Smooth muscle cell (in vitro differentiated cells): ENCODE measurements at regions not wholly inside any gene's neighbourhood (a gene's known extent, or its start where the extent isn't known, plus 50 kb on each side); places are given as distances from the start of the nearest gene placed in this dataset.

Source experiments
- DNase-seq: peaks from one replicate; lab custom pipeline; 2025; ENCODE audit not compliant: unreplicated experiment; lab: John Stamatoyannopoulos, UW
- H2AFZ ChIP-seq: fragments of 200-600 bp; sonication (generic); 2 replicates; pipeline ENCODE4 v1.6.0; 2016; ENCODE audit warnings: antibody characterized with exemption, low read depth, mild to moderate bottlenecking
- H3F3A ChIP-seq: fragments of 200-600 bp; sonication (generic); 2 replicates; pipeline ENCODE4 v1.6.0; 2017; ENCODE audit warnings: antibody characterized with exemption, low read depth
- H3K27ac ChIP-seq: fragments of 200-600 bp; sonication (generic); 2 replicates; pipeline ENCODE4 v1.5.1; 2016; ENCODE audit warnings: low read depth, mild to moderate bottlenecking
- H3K27me3 ChIP-seq: fragments of 200-600 bp; sonication (generic); 2 replicates; pipeline ENCODE4 v1.6.1; 2016; ENCODE audit warnings: low read depth, mild to moderate bottlenecking
- H3K36me3 ChIP-seq: fragments of 200-600 bp; sonication (generic); 2 replicates; pipeline ENCODE4 v1.5.1; 2016; ENCODE audit warnings: low read depth
- H3K4me1 ChIP-seq: fragments of 200-600 bp; sonication (generic); 2 replicates; pipeline ENCODE4 v1.5.1; 2016; ENCODE audit warnings: low read depth
- H3K4me2 ChIP-seq: fragments of 200-600 bp; sonication (generic); 2 replicates; pipeline ENCODE4 v1.6.0; 2016; ENCODE audit warnings: mild to moderate bottlenecking
- H3K4me3 ChIP-seq: fragments of 200-600 bp; sonication (generic); 2 replicates; pipeline ENCODE4 v1.5.1; 2016; ENCODE audit warnings: mild to moderate bottlenecking
- H3K79me2 ChIP-seq: fragments of 200-600 bp; sonication (generic); 2 replicates; pipeline ENCODE4 v1.6.0; 2016; ENCODE audit warnings: low read depth, mild to moderate bottlenecking
- H3K9ac ChIP-seq: fragments of 200-600 bp; sonication (generic); 2 replicates; pipeline ENCODE4 v1.6.0; 2016; ENCODE audit warnings: low read depth
- H3K9me3 ChIP-seq: fragments of 200-600 bp; sonication (generic); replicated peaks from 2 replicates; pipeline ENCODE4 v1.5.1; 2016; ENCODE audit warnings: low read depth
- H4K20me1 ChIP-seq: fragments of 200-600 bp; sonication (generic); 2 replicates; pipeline ENCODE4 v1.6.0; 2016; ENCODE audit warnings: low read depth
- WGBS: methylation state at CpG from one replicate; pipeline ENCODE4 v1.1.7; 2016; ENCODE audit warnings: low lambda C conversion rate; 5-methylcytosine and 5-hydroxymethylcytosine counted together
- TF ChIP-seq, protein P1 (sequence below): fragments of 200-600 bp; sonication (generic); IDR thresholded peaks from 2 replicates; pipeline ENCODE4 v1.5.1; 2017; ENCODE audit warnings: borderline replicate concordance, mild to moderate bottlenecking, antibody characterized with exemption; ENCODE audit not compliant: insufficient read depth, poor library complexity, severe bottlenecking

DNA sequence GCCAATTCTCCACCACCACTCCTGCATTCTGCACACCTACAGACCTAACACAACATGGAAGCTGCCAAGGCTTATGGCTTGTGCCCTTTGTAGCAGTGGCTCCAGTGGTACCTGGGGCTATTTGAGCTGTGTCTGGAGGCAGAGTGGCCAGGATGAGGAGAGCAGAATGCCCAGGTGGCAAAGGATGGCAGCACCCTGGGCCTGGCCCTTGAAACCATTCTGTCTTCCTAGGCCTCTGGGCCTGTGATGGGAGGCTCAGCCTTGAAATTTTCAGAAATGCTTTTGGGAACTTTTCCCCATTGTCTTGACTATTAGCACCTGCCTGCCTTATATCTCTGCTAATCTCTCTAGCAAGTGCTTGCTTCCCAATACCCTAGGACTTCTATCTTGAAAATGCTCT lies 241.7 kb downstream of the TMEM167A start:
- Histone ChIP-seq H3K27ac (no peak overlapping the region), H3K4me1 (no peaks in the 10 kb centered on the region), H3K4me3 (no peak overlapping the region), H2AFZ (no peak overlapping the region), H3K4me2 (no peak overlapping the region), H4K20me1 (no peaks in the 10 kb centered on the region), H3K36me3 (no peaks in the 10 kb centered on the region), H3K9ac (no peak overlapping the region), H3F3A (peaks cover 7% of the 10 kb centered on the region), H3K27me3 (no peaks in the 10 kb centered on the region), H3K9me3 (no peaks in the 10 kb centered on the region), H3K79me2 (no peaks in the 10 kb centered on the region)
- TF ChIP-seq, protein P1, sequence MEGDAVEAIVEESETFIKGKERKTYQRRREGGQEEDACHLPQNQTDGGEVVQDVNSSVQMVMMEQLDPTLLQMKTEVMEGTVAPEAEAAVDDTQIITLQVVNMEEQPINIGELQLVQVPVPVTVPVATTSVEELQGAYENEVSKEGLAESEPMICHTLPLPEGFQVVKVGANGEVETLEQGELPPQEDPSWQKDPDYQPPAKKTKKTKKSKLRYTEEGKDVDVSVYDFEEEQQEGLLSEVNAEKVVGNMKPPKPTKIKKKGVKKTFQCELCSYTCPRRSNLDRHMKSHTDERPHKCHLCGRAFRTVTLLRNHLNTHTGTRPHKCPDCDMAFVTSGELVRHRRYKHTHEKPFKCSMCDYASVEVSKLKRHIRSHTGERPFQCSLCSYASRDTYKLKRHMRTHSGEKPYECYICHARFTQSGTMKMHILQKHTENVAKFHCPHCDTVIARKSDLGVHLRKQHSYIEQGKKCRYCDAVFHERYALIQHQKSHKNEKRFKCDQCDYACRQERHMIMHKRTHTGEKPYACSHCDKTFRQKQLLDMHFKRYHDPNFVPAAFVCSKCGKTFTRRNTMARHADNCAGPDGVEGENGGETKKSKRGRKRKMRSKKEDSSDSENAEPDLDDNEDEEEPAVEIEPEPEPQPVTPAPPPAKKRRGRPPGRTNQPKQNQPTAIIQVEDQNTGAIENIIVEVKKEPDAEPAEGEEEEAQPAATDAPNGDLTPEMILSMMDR, result no peak
- no peak for DNase-seq

DNA sequence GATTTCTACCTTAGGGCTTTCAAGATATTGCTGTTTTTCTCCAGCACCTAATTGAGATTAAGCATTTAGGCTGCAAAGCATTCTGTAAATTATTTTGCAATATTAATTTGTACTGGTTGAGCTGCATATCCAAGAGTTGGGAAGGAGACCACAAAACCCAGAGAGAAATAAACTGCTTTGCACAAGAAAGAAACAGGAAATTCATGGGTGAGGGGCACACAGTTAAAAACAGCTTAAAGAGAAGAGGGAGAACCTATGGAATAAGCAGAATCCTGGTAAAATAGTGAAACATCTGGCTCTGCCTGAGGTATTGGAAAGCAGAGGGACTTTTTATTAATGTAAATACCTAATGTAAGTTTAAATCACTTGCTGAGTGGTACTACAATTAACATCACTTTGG lies 243.0 kb downstream of the TMEM167A start:
- no peak overlapping the region for H3K9ac ChIP-seq
- H4K20me1 ChIP-seq, result no peaks in the 10 kb centered on the region
- no peak overlapping the region for H3K4me3 ChIP-seq
- TF ChIP-seq, protein P1, result no peak
- no peaks in the 10 kb centered on the region for H3K79me2 ChIP-seq
- peaks cover 6% of the 10 kb centered on the region for H3F3A ChIP-seq
- no peaks in the 10 kb centered on the region for H3K4me1 ChIP-seq
- no peak for DNase-seq
- H3K9me3 ChIP-seq, result no peaks in the 10 kb centered on the region
- H3K36me3 ChIP-seq, result no peaks in the 10 kb centered on the region
- no peaks in the 10 kb centered on the region for H3K27me3 ChIP-seq
- H2AFZ ChIP-seq, result no peak overlapping the region
- no peak overlapping the region for H3K4me2 ChIP-seq
- H3K27ac ChIP-seq, result no peak overlapping the region

- Histone ChIP-seq H2AFZ (peak overlapping the region; percentile 49), H3K27ac (peak overlapping the region; percentile 57), H3K9me3 (no peaks in the 10 kb centered on the region), H3F3A (peaks cover 4% of the 10 kb centered on the region), H3K9ac (no peak overlapping the region), H3K27me3 (no peaks in the 10 kb centered on the region), H3K4me1 (no peaks in the 10 kb centered on the region), H3K4me2 (no peak overlapping the region), H3K79me2 (no peaks in the 10 kb centered on the region), H3K36me3 (no peaks in the 10 kb centered on the region), H4K20me1 (no peaks in the 10 kb centered on the region), H3K4me3 (no peak overlapping the region)
- 80% methylated on average over 3 of the region's 3 CpGs for whole genome bisulfite sequencing
- no peak for DNase-seq
- TF ChIP-seq, protein P1, result no peak
These were observed 243.9 kb downstream of the TMEM167A start for GRCh38 chr5:82833277-82833676.

DNA sequence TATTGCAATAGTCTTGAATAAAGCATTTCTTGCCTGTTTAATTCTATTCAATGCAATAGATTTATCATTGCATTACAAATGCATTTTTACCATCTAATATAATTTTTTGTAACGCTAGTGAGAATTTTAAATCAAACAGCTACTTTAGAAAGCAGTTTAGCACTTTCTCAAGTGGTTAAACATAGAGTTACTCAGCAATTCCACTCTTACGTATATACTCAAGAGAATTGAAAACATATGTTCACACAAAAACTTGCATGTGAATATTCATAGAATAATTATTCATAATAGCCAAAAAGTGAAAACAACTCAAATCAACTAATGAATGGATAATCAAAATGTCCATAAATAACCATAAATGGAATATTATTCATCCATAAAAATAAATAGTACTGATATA lies 244.7 kb downstream of the TMEM167A start:
- Histone ChIP-seq H3K27ac (peak overlapping the region; percentile 57), H3K79me2 (no peaks in the 10 kb centered on the region), H3K9me3 (no peaks in the 10 kb centered on the region), H3K4me2 (peak overlapping the region; percentile 17), H3K4me3 (no peak overlapping the region), H2AFZ (peak overlapping the region; percentile 49), H3K36me3 (no peaks in the 10 kb centered on the region), H3K9ac (no peak overlapping the region), H4K20me1 (no peaks in the 10 kb centered on the region), H3K27me3 (no peaks in the 10 kb centered on the region), H3F3A (no peaks in the 10 kb centered on the region), H3K4me1 (no peaks in the 10 kb centered on the region)
- TF ChIP-seq, protein P1, result no peak
- 48% methylated on average over 2 of the region's 2 CpGs for WGBS
- no peak for DNase-seq
